GM23338 (cell line): ENCODE measurements at regions not wholly inside any gene's neighbourhood (a gene's known extent, or its start where the extent isn't known, plus 50 kb on each side); places are given as distances from the start of the nearest gene placed in this dataset.

Source experiments
- ATAC-seq: fragments of 200-7000 bp; cut with Tn5 transposase; 3 replicates; pipeline ENCODE4 v1.9.1; 2020
- DNase-seq: peaks from one replicate; pipeline ENCODE4 v3.0.0-alpha.2; 2015; ENCODE audit warnings: low spot score
- H2AFZ ChIP-seq: fragments of 200-600 bp; sonication (generic); 2 replicates; pipeline ENCODE4 v1.8.0; 2016; ENCODE audit warnings: antibody characterized with exemption, mild to moderate bottlenecking, moderate library complexity
- H3F3A ChIP-seq: fragments of 200-600 bp; sonication (generic); replicated peaks from 2 replicates; pipeline ENCODE4 v1.8.0; 2017; ENCODE audit warnings: antibody characterized with exemption, mixed run types, low read depth
- H3K27ac ChIP-seq: fragments of 200-600 bp; sonication (generic); 2 replicates; pipeline ENCODE4 v1.6.1; 2016; ENCODE audit warnings: low read depth
- H3K27me3 ChIP-seq: fragments of 200-600 bp; sonication (generic); 2 replicates; pipeline ENCODE4 v1.8.0; 2016; ENCODE audit warnings: mild to moderate bottlenecking, mixed run types, moderate library complexity; ENCODE audit not compliant: insufficient read depth
- H3K36me3 ChIP-seq: fragments of 200-600 bp; sonication (generic); 2 replicates; pipeline ENCODE4 v1.8.0; 2016; ENCODE audit warnings: mild to moderate bottlenecking; ENCODE audit not compliant: insufficient read depth
- H3K4me1 ChIP-seq: fragments of 200-600 bp; sonication (generic); 2 replicates; pipeline ENCODE4 v1.8.0; 2016; ENCODE audit warnings: mild to moderate bottlenecking, moderate library complexity; ENCODE audit not compliant: insufficient read depth
- H3K4me2 ChIP-seq: fragments of 200-600 bp; sonication (generic); 2 replicates; pipeline ENCODE4 v1.7.1; 2017; ENCODE audit warnings: mixed run types
- H3K4me3 ChIP-seq: fragments of 200-600 bp; sonication (generic); 2 replicates; pipeline ENCODE4 v1.6.1; 2016; ENCODE audit warnings: mixed run types
- H3K79me2 ChIP-seq: fragments of 200-600 bp; sonication (generic); replicated peaks from 2 replicates; pipeline ENCODE4 v1.8.0; 2017; ENCODE audit warnings: mild to moderate bottlenecking; ENCODE audit not compliant: insufficient read depth
- H3K9me2 ChIP-seq: fragments of 200-600 bp; sonication (generic); 2 replicates; pipeline ENCODE4 v1.8.0; 2017; ENCODE audit not compliant: insufficient read depth
- H4K20me1 ChIP-seq: fragments of 200-600 bp; sonication (generic); replicated peaks from 2 replicates; pipeline ENCODE4 v1.8.0; 2017; ENCODE audit warnings: mild to moderate bottlenecking; ENCODE audit not compliant: insufficient read depth
- H3K27ac Mint-ChIP-seq: 2 replicates; pipeline ENCODE4 v1.8.0; 2020; ENCODE audit warnings: inconsistent platforms, mild to moderate bottlenecking, moderate library complexity, mixed read lengths
- H3K27me3 Mint-ChIP-seq: 3 replicates; pipeline ENCODE4 v1.8.0; 2022; ENCODE audit warnings: low read depth, mild to moderate bottlenecking, moderate library complexity, mixed read lengths, inconsistent platforms; ENCODE audit not compliant: insufficient read depth, poor library complexity
- H3K36me3 Mint-ChIP-seq: 3 replicates; pipeline ENCODE4 v1.8.0; 2021; ENCODE audit warnings: low read depth, mild to moderate bottlenecking, inconsistent platforms, moderate library complexity, mixed read lengths
- H3K4me1 Mint-ChIP-seq: 3 replicates; pipeline ENCODE4 v1.8.0; 2020; ENCODE audit warnings: mild to moderate bottlenecking, inconsistent platforms, mixed read lengths
- H3K4me3 Mint-ChIP-seq: 3 replicates; pipeline ENCODE4 v1.8.0; 2021; ENCODE audit warnings: moderate library complexity, mild to moderate bottlenecking, inconsistent platforms, mixed read lengths
- H3K9me3 Mint-ChIP-seq: 3 replicates; pipeline ENCODE4 v1.8.0; 2020; ENCODE audit warnings: moderate library complexity, mild to moderate bottlenecking, inconsistent platforms, mixed read lengths
- CREB1 ChIP-seq: fragments of 250-450 bp; sonication (Bioruptor Pico); IDR thresholded peaks from 2 replicates; pipeline ENCODE4 v1.5.0; 2020; ENCODE audit warnings: low read depth, mild to moderate bottlenecking, moderate library complexity
- EZH2 ChIP-seq: fragments of 200-600 bp; sonication (generic); IDR thresholded peaks from one replicate; pipeline ENCODE4 v1.8.0; 2017; ENCODE audit warnings: antibody characterized with exemption, mild to moderate bottlenecking, low read depth; ENCODE audit not compliant: unreplicated experiment
- JUNB ChIP-seq: IDR thresholded peaks from one replicate; pipeline ENCODE4 v1.6.1; 2016; ENCODE audit warnings: antibody characterized with exemption; ENCODE audit not compliant: unreplicated experiment
- POLR2AphosphoS5 ChIP-seq: IDR thresholded peaks from 2 replicates; pipeline ENCODE4 v1.6.1; 2016; ENCODE audit warnings: antibody characterized with exemption, low read depth
- REST ChIP-seq: IDR thresholded peaks from one replicate; pipeline ENCODE4 v1.6.1; 2018; ENCODE audit warnings: antibody characterized with exemption; ENCODE audit not compliant: unreplicated experiment
- ZNF114 ChIP-seq: fragments of 250-450 bp; sonication (Bioruptor Pico); IDR thresholded peaks from 2 replicates; pipeline ENCODE4 v1.5.0; 2020; ENCODE audit warnings: mild to moderate bottlenecking, moderate library complexity
- ZNF462 ChIP-seq: fragments of 250-450 bp; sonication (Bioruptor Pico); IDR thresholded peaks from 2 replicates; pipeline ENCODE4 v1.5.0; 2020; ENCODE audit warnings: mild to moderate bottlenecking, moderate library complexity

GRCh38 chr16:77611386-77611785 is 110.9 kb upstream of the NUDT7 start (continued):
- no peak for TF ChIP-seq REST
- TF ChIP-seq ZNF114 (CRISPR knock-in tag), result no peak

- no peaks in the 10 kb centered on the region for H3F3A ChIP-seq
- Mint-ChIP-seq H3K9me3 (no peaks in the 10 kb centered on the region), H3K27ac (no peak overlapping the region), H3K36me3 (no peaks in the 10 kb centered on the region), H3K27me3 (peaks cover 1% of the 10 kb centered on the region), H3K4me3 (no peak overlapping the region), H3K4me1 (no peaks in the 10 kb centered on the region)
- no peaks in the 10 kb centered on the region for H3K79me2 ChIP-seq
- H3K27me3 ChIP-seq, result no peaks in the 10 kb centered on the region
- no peaks in the 10 kb centered on the region for H3K4me1 ChIP-seq
- DNase-seq, result no peak
- 0 out of 2 replicates have a peak, but pooled peaks cover 4% of the 10 kb centered on the region for H3K9me2 ChIP-seq
- H3K36me3 ChIP-seq, result no peaks in the 10 kb centered on the region
- H4K20me1 ChIP-seq, result no peaks in the 10 kb centered on the region
- no peak overlapping the region for H3K4me2 ChIP-seq
- ATAC-seq, result no peak
- TF ChIP-seq JUNB (no peak), ZNF114 (CRISPR knock-in tag) (no peak), POLR2AphosphoS5 (no peak), ZNF462 (CRISPR knock-in tag) (no peak), EZH2 (no peak), CREB1 (no peak)
- no peak overlapping the region for H2AFZ ChIP-seq
- H3K4me3 ChIP-seq, result no peak overlapping the region
- no peak overlapping the region for H3K27ac ChIP-seq
Observed at GRCh38 chr16:77612596-77612995, 109.7 kb upstream of the NUDT7 start.
